Heart left ventricle (tissue), 16 donors: ENCODE measurements at regions not wholly inside any gene's neighbourhood (a gene's known extent, or its start where the extent isn't known, plus 50 kb on each side); places are given as distances from the start of the nearest gene placed in this dataset.

Source experiments
- ATAC-seq, 4 donors: fragments of 200-7000 bp; cut with Tn5 transposase; one replicate each; pipeline ENCODE4 v1.9.1; 2020 to 2022; ENCODE audit warnings: moderate library complexity in 4 of 4, mild to moderate bottlenecking in 3 of 4, moderate number of reproducible peaks in 1 of 4
- DNase-seq, 5 donors: peaks; one replicate each; pipeline ENCODE4 v3.0.0-alpha.2; 2020
- H3K27ac ChIP-seq, 12 donors: fragments of 200-600 bp; sonication (generic) in 4 of 12; one replicate each; pipeline versions ENCODE4 v1.5.0 to v1.8.0; 2016 to 2022; ENCODE audit warnings: mild to moderate bottlenecking in 2 of 12
- H3K27me3 ChIP-seq, 9 donors: fragments of 200-600 bp; sonication (generic) in 2 of 9; one replicate each; pipeline versions ENCODE4 v1.5.1 to v1.8.0; 2016 to 2022; ENCODE audit warnings: mild to moderate bottlenecking in 3 of 9
- H3K36me3 ChIP-seq, 9 donors: fragments of 200-600 bp; sonication (generic) in 2 of 9; one replicate each; pipeline versions ENCODE4 v1.5.0 to v1.8.0; 2018 to 2022; ENCODE audit warnings: mild to moderate bottlenecking in 2 of 9
- H3K4me1 ChIP-seq, 12 donors: fragments of 200-600 bp; sonication (generic) in 4 of 12; one replicate each; pipeline versions ENCODE4 v1.5.0 to v1.8.0; 2016 to 2022; ENCODE audit warnings: mild to moderate bottlenecking in 3 of 12
- H3K4me3 ChIP-seq, 12 donors: fragments of 200-600 bp; sonication (generic) in 4 of 12; one replicate each; pipeline versions ENCODE4 v1.5.0 to v1.8.0; 2017 to 2022; ENCODE audit warnings: mild to moderate bottlenecking in 9 of 12, moderate library complexity in 4 of 12
- H3K9me3 ChIP-seq, 12 donors: fragments of 200-600 bp; sonication (generic) in 4 of 12; one replicate each; pipeline versions ENCODE4 v1.5.0 to v1.8.0; 2016 to 2022; ENCODE audit warnings: mild to moderate bottlenecking in 1 of 12
- CTCF ChIP-seq, 12 donors: fragments of 200-600 bp; sonication (generic) in 4 of 12; IDR thresholded peaks; one replicate each; pipeline versions ENCODE4 v1.5.0 to v1.8.0; 2018 to 2022; ENCODE audit warnings: antibody characterized with exemption in 12 of 12, mild to moderate bottlenecking in 5 of 12
- POLR2A ChIP-seq, 2 donors: fragments of 450-650 bp; IDR thresholded peaks; one replicate each; pipeline ENCODE4 v1.6.1; 2017; ENCODE audit warnings: antibody characterized with exemption in 2 of 2, mild to moderate bottlenecking in 2 of 2, moderate library complexity in 2 of 2
- WGBS, 4 donors: extraction: QIAGEN DNeasy Blood & Tissue Kit in 2 of 4; methylation state at CpG; one replicate each; pipeline versions ENCODE4 v1.1.5 to v1.1.7; 2013 to 2018; 5-methylcytosine and 5-hydroxymethylcytosine counted together
- intact Hi-C, 10 donors: fragments of 100-400 bp; cut with DNase I; formaldehyde crosslinking; loops; one replicate each; pipeline versions ENCODE4 v1.11.1 to v1.14.2; 2022
- donor health status: ischemic (EF 13 %, LVEDD 7.1; RV severe dilation, severe dysfunction).
- donor health status: healthy with polysubstance abuse.
- donor health status: DM: no; HTN: yes; CAD: no.
- donor health status: DM: no; HTN: no; CAD: no.
- donor health status: ischemic (EF 25% LVEDD 6.9; RV normal size, moderate dysfunction).
- donor health status: ischemic (EF 25% LVEDD 5.7; RV mildly dilated, moderate dysfunction).
- donor health status: healthy.
- donor health status: DM: yes; HTN: yes; CAD: no.
- donor health status: ischemic (EF 35%, LVEDD 5.7; RV mildly dilated, moderate dysfunction).
- donor health status: nonischemic (EF 11% LVEDD 7.7; RV severe dilation, severe dysfunction).
- donor health status: DM: yes; HTN: yes; CAD: no.
- donor health status: PGD.
- donor health status: ischemic (EF 29% LVEDD 5.4; RV normal size, mild dysfunction).
- donor health status: nonischemic (EF 23%, LVEDD 6.1; RV moderate dilation, normal function).

GRCh38 chr6:165825256-165825815, 162.3 kb upstream of the PDE10A start:
- DNase-seq (no peak), ATAC-seq (no peak)
- Histone ChIP-seq H3K4me1 (no peaks in the 10 kb centered on the region), H3K36me3 (no peaks in the 10 kb centered on the region), H3K27me3 (no peaks in the 10 kb centered on the region), H3K27ac (no peak overlapping the region), H3K4me3 (no peak overlapping the region), H3K9me3 (no peaks in the 10 kb centered on the region)
- WGBS, 4 donors: 83 to 91% (median 90%) methylated on average over 9 of the region's 9 CpGs
- TF ChIP-seq POLR2A (IDR thresholded peaks at IDR 0.05) (no peak), CTCF (IDR thresholded peaks at IDR 0.05) (no peak)
- intact Hi-C loops: no loop called here

- no peak for ATAC-seq
- no peak for TF ChIP-seq POLR2A (IDR thresholded peaks at IDR 0.05)
- no peak for TF ChIP-seq CTCF (IDR thresholded peaks at IDR 0.05)
- DNase-seq: no peak
- H3K4me3 ChIP-seq: no peak overlapping the region
- H3K27ac ChIP-seq: no peak overlapping the region
- no peaks in the 10 kb centered on the region for H3K4me1 ChIP-seq
- peaks cover 0 to 15% (median 0%) of the 10 kb centered on the region in 9 donors for H3K27me3 ChIP-seq
- no peaks in the 10 kb centered on the region for H3K9me3 ChIP-seq
- WGBS, 4 donors: 92 to 96% (median 93%) methylated on average over 10 of the region's 10 CpGs
- intact Hi-C loops: no loop called here
- no peaks in the 10 kb centered on the region for H3K36me3 ChIP-seq
Measured at GRCh38 chr6:165823609-165824326, 160.7 kb upstream of the PDE10A start.

- peaks cover 0 to 19% (median 0%) of the 10 kb centered on the region in 9 donors for H3K27me3 ChIP-seq
- ATAC-seq (peak in 2 of 4 donors; percentile 58 to 75), DNase-seq (no peak)
- H3K9me3 ChIP-seq: no peaks in the 10 kb centered on the region
- no peak overlapping the region for H3K27ac ChIP-seq
- no peak for TF ChIP-seq CTCF (IDR thresholded peaks at IDR 0.05)
- no peak for TF ChIP-seq POLR2A (IDR thresholded peaks at IDR 0.05)
- H3K4me3 ChIP-seq: no peak overlapping the region
- intact Hi-C loops: no loop called here
- H3K36me3 ChIP-seq: no peaks in the 10 kb centered on the region
- WGBS, 4 donors: 68 to 74% (median 72%) methylated on average over 7 of the region's 7 CpGs
- H3K4me1 ChIP-seq: no peaks in the 10 kb centered on the region
Measured at GRCh38 chr6:165822501-165822900, 159.5 kb upstream of the PDE10A start.

- Histone ChIP-seq H3K4me3 (no peak overlapping the region), H3K4me1 (no peaks in the 10 kb centered on the region), H3K27ac (no peak overlapping the region), H3K9me3 (no peaks in the 10 kb centered on the region), H3K36me3 (no peaks in the 10 kb centered on the region), H3K27me3 (peaks cover 0 to 19% (median 0%) of the 10 kb centered on the region in 9 donors)
- TF ChIP-seq CTCF (IDR thresholded peaks at IDR 0.05): no peak
- TF ChIP-seq POLR2A (IDR thresholded peaks at IDR 0.05): no peak
- intact Hi-C loops: no loop called here
- WGBS, 4 donors: 85 to 90% (median 87%) methylated on average over 9 of the region's 9 CpGs
- no peak for ATAC-seq
- no peak for DNase-seq
Measured at GRCh38 chr6:165821754-165822153, 158.7 kb upstream of the PDE10A start.
